ENCODE measurements at regions not wholly inside any gene's neighbourhood (a gene's known extent, or its start where the extent isn't known, plus 50 kb on each side); places are given as distances from the start of the nearest gene placed in this dataset.
"Not testable (repeated sequence)": the region's sequence is repeated elsewhere in the genome, so short reads cannot be mapped to it uniquely, and the experiment has no call there.

DNA sequence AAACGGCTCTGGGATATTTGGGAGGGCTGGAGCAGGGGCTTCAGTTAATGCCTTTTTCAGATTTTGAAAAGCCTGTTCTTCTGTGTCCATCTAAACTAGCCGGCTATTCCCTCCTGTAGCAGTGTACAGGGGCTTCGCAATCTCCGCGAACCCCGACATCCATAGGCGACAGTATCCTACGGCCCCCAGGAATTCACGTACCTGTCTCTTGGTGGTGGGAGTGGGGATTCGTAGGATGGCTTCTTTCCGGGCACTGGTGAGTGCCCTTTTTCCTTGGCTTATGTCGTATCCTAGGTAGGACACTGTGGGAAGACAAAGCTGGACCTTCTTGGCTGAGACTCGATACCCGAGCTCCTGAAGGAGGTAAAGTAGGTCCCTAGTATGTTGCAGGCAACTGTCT is 153.1 kb downstream of the TRIM27 start:
- in situ Hi-C loops (cut with HindIII; ENCODE audit: low pct_ligation_motif_present, low pct_unique_long_range_greater_than_20kb, low sequenced_read_pairs), result no loop called here
- DNase-seq, result no peak

DNA sequence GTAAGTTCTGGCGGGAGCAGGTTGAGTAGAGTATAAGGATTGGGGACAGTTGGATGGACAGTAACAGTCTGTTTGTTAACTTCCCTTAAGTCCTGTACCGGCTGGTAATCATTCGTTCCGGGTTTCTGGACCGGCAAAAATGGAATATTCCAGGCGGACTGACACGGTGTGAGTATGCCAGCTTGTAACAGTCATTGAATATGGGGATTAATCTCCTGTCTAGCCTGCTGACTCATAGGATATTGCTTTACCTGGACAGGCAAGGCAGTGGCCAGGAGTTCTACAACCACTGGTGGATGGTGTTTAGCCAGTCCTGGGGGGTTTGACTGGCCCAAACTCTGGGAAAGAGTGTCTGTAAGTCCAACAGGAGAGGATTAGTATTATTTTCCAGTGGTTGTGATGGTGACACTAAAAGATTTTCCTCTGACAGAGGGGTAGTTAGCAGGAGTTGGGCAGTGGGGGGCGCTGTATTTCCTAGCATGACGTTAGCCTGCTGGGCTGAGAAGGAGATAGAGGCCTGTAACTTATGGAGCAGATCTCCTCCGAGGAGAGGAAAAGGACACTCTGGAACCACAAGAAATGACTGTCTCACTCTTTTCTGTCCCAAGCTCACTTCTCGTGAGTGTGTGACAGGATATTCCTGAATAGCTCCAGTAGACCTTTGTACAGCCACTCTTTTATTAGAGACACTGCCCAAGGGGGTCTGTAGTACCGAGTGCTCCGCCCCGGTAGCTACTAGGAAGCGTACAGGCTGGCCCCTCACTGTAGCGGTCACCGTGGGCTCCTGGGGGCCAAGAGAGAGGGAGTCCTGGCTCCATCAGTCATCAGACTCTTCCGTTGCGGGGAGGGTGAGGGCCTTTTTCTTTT is 152.2 kb downstream of the TRIM27 start:
- DNase-seq, result peak; percentile 30
- in situ Hi-C loops (cut with HindIII; ENCODE audit: low pct_ligation_motif_present, low pct_unique_long_range_greater_than_20kb, low sequenced_read_pairs), result no loop called here

DNA sequence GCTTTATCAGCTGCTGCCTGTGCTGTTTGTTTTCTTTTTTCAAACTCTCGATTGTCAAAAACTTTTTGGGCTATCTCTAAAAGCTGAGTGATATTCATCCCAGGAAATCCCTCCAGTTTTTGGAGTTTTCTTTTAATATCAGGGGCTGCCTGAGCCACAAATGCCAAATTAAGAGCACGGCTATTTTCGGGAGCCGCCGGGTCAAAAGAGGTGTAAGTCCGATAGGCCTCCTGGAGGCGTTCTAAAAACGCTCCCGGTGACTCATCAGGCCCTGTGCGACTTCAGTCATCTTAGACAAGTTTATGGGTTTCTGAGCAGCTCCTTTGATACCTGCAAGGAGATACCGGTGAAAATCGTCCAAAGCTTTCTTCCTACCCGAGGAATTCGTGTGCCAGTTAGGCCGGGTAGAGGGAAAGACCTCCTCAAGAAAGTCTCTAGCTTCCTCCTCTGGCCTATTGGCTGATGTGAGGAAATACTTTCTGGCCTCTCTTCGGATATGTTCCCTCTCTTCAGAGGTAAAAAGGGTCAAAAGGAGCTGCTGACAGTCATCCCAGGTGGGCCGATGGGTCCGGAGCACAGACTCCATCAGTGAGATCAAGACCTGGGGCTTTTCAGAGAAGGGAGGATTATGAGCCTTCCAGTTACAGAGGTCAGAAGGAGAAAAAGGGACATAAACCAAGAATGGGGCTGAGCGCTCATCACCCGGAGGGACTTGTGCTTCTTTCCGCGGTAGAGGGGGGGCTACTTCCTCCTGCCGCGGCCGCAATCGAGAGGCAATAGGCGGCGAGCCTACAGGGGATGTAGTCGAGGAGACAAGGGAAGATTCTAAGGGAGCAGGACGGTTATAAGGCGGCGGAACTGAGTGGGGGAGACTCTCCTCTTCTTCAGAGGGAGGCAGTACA is 151.1 kb downstream of the TRIM27 start:
- no peak for DNase-seq
- in situ Hi-C loops (cut with HindIII; ENCODE audit: low pct_ligation_motif_present, low pct_unique_long_range_greater_than_20kb, low sequenced_read_pairs), result no loop called here

DNA sequence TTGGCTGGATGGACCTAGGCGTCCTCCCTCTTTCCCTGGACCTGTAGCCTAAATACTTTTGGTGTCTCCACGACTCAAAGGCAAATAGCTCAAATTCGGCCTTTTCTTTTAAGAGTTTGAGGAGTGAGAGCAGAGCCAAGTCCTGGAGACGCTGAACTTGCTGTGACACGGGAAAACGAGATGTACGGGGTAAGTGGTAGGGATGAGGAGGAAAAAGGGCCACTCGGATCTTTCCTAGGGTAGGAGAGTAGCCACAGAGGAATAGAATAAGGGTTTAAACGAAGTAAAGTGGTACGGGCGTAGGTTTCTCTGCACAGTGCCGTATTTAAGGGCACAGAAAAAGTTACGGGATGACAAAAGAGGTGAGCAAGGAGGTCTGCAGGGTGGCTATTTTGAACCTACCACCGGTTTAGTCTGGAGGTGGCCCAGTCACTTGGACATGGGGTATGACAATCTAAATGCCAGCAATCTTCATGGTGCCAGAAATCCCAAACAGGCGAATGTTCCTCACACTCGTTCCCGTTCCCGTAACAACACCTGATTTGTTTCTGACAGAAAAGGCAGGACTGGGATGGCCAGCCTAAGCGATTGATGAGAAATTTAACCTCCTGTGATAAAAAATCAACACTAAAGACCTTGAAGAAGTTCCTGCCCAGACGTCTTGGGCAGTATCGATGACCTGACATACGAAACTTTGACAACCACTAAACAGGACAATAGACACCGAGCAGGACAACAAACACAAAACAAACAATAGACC is 149.3 kb downstream of the TRIM27 start:
- in situ Hi-C loops (cut with HindIII; ENCODE audit: low pct_ligation_motif_present, low pct_unique_long_range_greater_than_20kb, low sequenced_read_pairs), result no loop called here
- DNase-seq, result no peak

DNA sequence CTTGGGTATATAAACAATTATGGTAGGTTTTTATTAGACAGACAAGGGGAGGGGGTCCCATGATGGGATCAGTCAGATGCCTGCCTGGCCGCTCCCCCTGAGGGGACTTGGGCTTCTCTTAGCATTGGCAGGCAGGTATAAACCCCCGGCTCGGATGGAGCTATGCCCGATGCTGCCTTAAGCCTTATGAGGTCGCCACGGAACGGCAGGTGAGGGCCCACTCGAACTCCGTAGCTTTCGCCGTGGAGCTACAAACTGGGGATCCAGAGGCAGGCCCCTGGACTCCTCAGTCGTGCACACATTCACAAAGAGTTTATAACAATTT is 148.8 kb downstream of the TRIM27 start:
- DNase-seq, result no peak
- in situ Hi-C loops (cut with HindIII; ENCODE audit: low pct_ligation_motif_present, low pct_unique_long_range_greater_than_20kb, low sequenced_read_pairs), result no loop called here

DNA sequence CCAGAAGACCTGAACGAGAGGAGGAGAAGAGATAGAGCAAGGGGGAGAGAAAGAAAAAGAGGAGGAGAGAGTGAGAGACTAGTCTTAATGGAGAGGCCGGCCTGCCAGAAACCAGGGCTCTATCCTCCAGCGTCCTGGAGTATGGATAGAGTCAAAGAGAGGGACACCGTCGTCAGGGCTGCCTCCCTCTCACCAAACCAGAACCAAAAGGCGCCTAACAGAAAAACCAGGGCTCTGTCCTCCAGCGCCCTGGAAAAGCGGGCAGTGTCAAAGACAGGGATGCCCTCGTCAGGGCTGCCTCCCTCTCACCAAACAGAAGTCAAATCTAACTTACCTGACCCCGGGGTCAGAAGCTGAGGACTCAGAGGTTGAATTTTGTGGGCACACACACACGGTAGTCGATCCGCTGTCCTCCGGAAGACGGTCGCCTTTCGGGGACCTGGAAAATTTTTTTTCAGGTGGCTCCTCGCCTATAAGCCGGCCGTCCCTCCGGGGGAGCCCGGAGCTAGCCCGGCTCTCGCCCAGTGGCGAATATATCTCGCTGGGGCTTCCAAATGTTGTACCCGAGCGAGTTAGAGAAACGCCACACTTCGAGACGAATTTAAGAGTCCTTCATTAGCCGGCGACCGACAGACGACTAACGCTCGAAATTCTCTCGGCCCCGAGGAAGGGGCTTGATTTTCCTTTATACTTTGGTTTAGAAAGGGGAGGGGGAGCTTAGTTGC is 148.2 kb downstream of the TRIM27 start:
- in situ Hi-C loops (cut with HindIII; ENCODE audit: low pct_ligation_motif_present, low pct_unique_long_range_greater_than_20kb, low sequenced_read_pairs), result no loop called here
- DNase-seq, result no peak

DNA sequence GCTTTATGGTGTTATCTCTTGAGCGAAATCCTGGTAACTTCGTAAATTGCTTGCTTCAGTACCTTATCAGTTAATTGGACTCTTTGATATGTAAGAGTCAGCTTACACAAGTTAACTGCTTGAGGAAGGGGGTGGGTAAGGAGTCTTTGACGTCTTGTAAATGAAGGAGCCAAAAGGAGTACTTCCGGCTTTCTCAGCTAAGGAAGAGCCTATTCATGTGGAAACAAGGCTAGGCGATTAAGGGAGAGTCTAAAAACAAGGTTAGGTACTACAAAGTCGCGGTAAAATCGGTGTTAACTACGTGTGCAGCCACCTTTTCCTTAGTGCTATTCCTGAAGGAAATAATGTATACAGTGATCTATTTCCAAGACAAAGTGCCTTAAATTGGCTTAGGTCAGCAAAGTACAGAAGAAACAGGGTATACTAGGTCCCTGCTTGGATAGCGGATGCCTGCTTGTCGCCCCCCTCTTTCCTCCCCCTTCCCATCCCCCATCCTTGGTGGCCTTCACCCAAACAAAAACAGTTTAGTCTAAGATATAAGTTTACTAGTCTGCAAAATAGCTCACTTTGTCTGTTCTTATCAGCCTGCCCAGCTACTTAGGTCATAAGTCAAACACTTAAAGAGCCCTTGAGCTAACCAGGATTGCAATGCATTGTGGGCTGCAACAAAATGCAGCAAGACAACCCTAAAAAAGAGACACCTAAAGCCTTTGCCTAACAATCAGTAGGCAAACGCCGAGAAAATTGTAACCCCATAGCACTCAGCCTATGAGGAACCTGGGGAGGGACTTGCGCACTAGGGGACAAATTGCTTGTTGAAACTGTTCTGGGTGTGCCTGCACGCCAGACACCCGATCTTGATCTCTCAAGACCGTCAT is 147.3 kb downstream of the TRIM27 start:
- no peak for DNase-seq
- in situ Hi-C loops (cut with HindIII; ENCODE audit: low pct_ligation_motif_present, low pct_unique_long_range_greater_than_20kb, low sequenced_read_pairs), result no loop called here

DNA sequence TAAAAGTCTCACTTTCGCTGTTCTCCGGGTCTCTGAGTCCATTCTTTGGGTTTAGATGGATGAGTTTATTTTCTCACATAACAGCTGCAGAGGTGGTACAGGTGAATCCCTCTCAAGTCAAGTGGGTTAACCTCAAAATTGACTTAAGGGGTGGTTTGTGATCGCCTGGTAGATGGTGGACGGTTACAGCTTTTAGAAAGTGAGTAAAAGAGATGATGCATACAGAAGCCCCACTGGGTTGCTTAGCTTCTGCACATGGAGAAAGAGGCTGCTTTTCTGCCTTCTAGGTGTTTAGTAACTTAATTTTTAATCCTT is 146.7 kb downstream of the TRIM27 start:
- DNase-seq, result no peak
- in situ Hi-C loops (cut with HindIII; ENCODE audit: low pct_ligation_motif_present, low pct_unique_long_range_greater_than_20kb, low sequenced_read_pairs), result no loop called here

DNA sequence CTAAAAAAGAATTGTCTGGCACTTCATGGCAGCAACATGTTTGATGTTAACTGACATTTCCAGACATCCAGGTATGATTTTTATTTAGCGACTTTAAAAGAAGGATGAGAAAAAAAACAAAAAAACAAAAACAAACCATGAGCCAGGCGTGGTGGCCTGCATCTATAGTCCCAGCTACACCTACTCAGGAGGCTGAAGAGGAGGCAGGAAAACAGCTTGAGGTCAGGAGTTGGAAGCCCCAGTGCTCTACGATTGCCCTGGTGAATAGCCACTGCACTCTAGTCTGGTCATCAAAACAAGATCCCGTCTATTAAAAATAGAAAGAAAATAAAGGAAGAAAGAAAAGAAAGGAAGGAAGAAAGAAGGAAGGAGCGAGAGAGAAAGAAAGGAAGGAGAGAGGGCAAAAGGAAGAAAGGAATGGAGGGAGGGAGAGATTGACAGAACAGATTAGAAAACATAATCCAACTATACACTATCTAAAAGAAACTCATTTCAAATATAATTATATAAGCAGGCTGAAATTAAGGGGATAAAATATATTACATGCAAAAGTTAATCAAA is 141.6 kb downstream of the TRIM27 start:
- DNase-seq, result no peak
- in situ Hi-C loops (cut with HindIII; ENCODE audit: low pct_ligation_motif_present, low pct_unique_long_range_greater_than_20kb, low sequenced_read_pairs), result no loop called here

DNA sequence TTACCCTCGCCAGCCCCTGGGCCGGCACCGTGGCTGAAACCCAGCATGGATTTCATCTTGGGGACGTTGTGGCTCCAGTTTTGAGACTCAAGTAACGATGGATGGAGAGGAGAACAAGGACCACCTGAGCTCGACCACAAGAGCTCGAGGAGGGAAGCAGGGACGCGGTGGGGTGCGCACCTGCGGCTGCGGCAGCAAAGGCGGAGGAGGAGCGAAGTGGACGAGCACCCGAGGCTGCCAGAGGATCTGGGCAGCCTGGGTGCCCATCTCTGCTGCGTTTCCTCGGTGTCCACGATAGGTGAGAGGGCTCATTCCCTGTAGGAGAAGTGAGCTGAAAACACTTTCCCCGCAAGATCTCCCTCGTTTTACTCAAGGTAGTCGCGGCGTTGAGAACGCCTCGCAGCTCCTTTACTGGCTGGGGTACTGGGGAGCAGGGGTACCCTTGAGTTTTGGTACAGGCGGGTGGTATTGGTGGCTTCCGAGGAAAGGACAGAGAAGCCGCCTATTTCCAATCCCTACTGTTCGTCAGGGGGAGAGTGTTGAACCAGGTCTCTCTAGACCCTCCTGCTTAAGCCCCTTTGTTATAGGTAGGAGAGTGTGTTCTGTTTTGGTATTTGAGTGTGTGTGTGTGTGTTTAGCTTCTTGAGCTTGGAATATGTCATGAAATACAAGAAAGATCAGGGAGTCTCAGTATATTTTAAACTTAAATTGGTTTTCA is 137.7 kb downstream of the TRIM27 start:
- in situ Hi-C loops (cut with HindIII; ENCODE audit: low pct_ligation_motif_present, low pct_unique_long_range_greater_than_20kb, low sequenced_read_pairs), result no loop called here
- no peak for DNase-seq

DNA sequence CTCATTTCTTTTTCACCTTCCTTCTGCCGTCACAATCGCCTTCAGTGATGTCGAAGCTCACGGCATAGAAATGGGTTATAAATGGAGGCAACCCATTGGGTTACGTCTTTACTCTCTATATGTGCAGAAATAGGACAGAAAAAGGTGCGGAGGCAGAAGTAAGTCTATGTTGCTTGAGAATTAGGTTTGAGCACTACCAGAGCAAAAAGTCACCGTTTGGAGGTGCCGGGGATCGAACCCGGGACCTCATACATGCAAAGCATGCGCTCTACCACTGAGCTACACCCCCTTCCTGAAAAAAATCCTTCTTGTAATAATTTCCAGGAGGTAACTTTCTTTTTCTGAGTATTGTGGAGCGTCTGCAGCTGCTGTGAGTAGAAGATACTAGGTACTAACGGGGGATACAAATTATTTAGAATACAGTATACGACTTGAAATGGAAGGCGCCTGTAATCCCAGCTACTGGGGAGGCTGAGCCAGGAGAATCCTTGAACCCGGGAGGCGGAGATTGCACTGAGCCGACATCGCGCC is 134.2 kb downstream of the TRIM27 start:
- peak; percentile 77 for DNase-seq

DNA sequence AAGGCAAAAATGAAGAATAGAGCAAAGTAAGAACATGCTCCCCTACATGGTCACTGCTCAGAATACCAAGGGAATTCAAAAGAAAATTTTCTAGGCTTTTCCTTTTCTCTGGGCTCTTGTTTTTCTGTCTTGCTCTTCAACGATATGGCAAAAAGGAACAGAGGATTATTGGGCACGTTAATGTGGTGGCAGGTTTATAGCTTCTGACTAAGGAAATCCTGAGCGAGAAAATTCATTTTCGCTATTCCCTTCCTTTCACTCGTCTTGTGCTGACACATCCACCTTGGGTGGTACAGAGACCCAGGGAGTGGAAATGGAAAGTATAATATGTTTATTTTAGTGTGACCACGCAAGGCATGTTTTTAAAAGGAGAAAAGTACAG is 132.8 kb downstream of the TRIM27 start:
- no peak for DNase-seq
- in situ Hi-C loops (cut with HindIII; ENCODE audit: low pct_ligation_motif_present, low pct_unique_long_range_greater_than_20kb, low sequenced_read_pairs), result no loop called here

More for the DNA sequence above, 134.2 kb downstream of the TRIM27 start:
- in situ Hi-C loops (cut with HindIII; ENCODE audit: low pct_ligation_motif_present, low pct_unique_long_range_greater_than_20kb, low sequenced_read_pairs), result no loop called here

DNA sequence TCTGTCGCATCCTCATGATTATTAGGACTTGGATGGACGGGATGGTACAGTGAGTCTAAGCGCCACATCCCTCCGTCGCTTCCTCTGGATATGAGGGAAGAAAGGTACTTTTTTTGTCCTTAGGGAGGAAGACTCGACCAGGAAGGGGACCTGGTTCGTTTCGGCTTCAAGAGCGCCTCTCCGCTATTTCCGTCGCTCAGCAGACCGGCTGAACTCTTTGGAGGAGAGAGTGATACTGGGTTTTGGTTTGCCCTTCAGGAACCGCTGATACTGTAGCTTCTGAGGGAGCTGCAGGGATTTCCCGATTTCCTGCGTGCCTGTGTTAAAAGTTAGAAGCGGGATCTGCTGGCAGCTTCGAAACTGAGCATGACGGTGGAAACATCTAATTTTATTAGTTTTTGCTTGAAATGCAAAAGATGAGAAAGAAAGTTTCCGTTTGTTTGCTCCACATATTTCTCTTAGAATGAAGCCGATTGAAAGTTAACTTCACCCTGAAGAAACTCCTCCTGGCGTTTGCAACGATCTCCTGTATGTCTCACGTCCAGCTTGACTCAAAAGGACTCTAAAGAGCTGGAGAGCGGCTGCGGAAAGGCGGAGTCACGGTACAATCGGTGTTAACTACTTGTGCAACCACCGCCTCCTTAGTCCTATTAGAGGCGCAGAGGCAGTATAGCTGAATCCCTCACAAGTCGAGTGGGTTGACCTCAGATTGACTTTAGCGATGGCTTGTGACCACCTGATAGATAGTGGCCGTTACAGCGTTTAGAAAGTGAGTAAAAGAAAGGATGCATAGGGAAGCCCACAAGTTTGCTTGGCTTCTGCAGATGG is 129.4 kb downstream of the TRIM27 start:
- peak; percentile 76 for DNase-seq
- in situ Hi-C loops (cut with HindIII; ENCODE audit: low pct_ligation_motif_present, low pct_unique_long_range_greater_than_20kb, low sequenced_read_pairs), result no loop called here

DNA sequence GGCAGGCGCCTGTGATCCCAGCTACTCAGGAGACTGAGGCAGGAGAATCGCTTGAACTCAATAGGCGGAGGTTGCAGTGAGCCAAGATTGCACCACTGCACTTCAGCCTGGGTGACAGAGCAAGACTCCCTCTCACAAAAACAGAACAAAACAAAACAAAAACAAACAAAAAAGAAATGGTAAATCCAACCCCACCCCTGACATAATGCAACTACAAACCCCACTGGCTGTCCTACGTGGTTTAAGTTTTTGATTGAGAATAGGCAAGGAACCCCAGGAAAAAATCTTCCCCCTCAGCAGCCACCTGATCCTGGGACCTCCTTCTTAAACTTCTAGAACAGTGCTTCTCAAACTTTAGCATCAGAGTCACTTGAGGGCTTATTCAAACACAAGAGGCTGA is 123.1 kb downstream of the TRIM27 start:
- DNase-seq; in situ Hi-C loops (cut with HindIII; ENCODE audit: low pct_ligation_motif_present, low pct_unique_long_range_greater_than_20kb, low sequenced_read_pairs): not testable (repeated sequence)

DNA sequence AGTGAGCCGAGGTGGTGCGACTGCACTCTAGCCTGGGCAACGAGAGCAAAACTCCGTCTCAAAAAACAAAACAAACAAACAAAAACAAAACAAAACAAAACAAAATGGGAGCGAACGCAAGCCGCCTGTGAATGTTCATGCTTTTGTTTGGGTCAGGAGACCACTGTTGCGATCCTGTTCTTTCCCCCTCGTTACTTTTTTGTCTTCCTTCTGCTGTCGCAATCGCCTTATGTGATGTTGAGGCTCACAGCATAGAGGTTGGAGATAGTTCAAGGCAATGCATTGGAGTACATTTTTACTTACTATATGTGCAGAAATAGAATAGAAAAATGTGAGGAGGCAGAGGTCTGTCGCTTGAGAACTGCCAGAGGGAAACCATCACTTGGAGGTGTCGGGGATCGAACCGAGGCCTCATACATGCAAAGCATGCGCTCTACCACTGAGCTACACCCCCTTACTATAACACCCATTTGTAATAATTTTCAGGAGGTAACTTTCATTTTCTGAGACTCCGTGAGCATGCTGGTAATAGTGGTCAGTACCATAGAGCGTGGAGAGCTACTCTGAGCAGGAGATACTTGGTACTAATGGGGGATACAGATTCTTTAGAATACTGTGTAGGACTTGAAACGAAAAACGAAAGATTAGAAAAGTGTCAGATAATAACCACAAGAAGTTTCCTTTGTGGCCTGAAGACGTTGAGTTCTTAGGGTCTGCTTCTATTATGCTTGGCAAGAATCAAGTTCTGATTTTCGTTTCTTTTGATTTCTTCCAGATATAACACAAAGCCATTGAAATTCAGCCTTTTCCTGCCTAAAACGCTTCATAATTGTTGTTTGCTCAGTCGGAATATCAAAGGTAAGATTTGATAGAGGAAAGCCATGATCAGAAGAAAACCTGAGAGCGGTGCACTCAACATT is 121.1 kb downstream of the TRIM27 start:
- DNase-seq, result peak; percentile 53
- in situ Hi-C loops (cut with HindIII; ENCODE audit: low pct_ligation_motif_present, low pct_unique_long_range_greater_than_20kb, low sequenced_read_pairs), result no loop called here
